IMR-90 (cell line): ENCODE measurements at regions not wholly inside any gene's neighbourhood (a gene's known extent, or its start where the extent isn't known, plus 50 kb on each side); places are given as distances from the start of the nearest gene placed in this dataset.

Experiments
- ATAC-seq: fragments of 200-7000 bp; cut with Tn5 transposase; 2 replicates; pipeline ENCODE4 v1.9.1; 2020; ENCODE audit warnings: low read depth, mild to moderate bottlenecking, moderate library complexity
- BruUV-seq: library from RNA; stranded (reverse); fragments of 400-500 nt; replicated peaks from 2 replicates; lab custom pipeline; 2021; lab: Mats Ljungman, UMichigan
- CTCF ChIA-PET: fragments of 300-600 bp; formaldehyde crosslinking; extraction: SDS; loops from one replicate; lab custom pipeline; 2021; ENCODE audit warnings: antibody characterized with exemption; lab: Yijun Ruan, JAX
- POLR2A ChIA-PET: fragments of 300-600 bp; sonication (Branson Sonifier 250); formaldehyde crosslinking; loops from one replicate; lab custom pipeline; 2022; ENCODE audit warnings: antibody characterized with exemption; ENCODE audit not compliant: unreplicated experiment; lab: Charles Lee
- DNase-seq: peaks from one replicate; pipeline ENCODE4 v3.0.0; 2013
- H2AFZ ChIP-seq: replicated peaks from 2 replicates; pipeline ENCODE3; 2013; ENCODE audit warnings: low read length, mild to moderate bottlenecking; ENCODE audit not compliant: poor library complexity
- H2AK5ac ChIP-seq: 2 replicates; pipeline ENCODE4 v1.6.1; 2013; ENCODE audit warnings: low read depth, low read length, inconsistent platforms
- H2AK9ac ChIP-seq: replicated peaks from 2 replicates; pipeline ENCODE3; 2013; ENCODE audit warnings: mild to moderate bottlenecking, low read depth, low read length, moderate library complexity; ENCODE audit not compliant: poor library complexity
- H2BK120ac ChIP-seq: 2 replicates; pipeline ENCODE4 v1.6.1; 2013; ENCODE audit warnings: low read depth, low read length, inconsistent platforms
- H2BK15ac ChIP-seq: 3 replicates; pipeline ENCODE4 v1.6.1; 2013; ENCODE audit warnings: low read depth, low read length, inconsistent platforms
- H2BK20ac ChIP-seq: 2 replicates; pipeline ENCODE4 v1.6.1; 2013; ENCODE audit warnings: low read depth, mild to moderate bottlenecking, inconsistent platforms, low read length, moderate library complexity
- H2BK5ac ChIP-seq: 2 replicates; pipeline ENCODE4 v1.6.1; 2013; ENCODE audit warnings: mild to moderate bottlenecking, low read depth, low read length, inconsistent platforms; ENCODE audit not compliant: poor library complexity, severe bottlenecking
- H3K14ac ChIP-seq: replicated peaks from 2 replicates; pipeline ENCODE4 v1.6.1; 2013; ENCODE audit warnings: low read depth, low read length, inconsistent platforms
- H3K18ac ChIP-seq: 2 replicates; pipeline ENCODE4 v1.6.1; 2013; ENCODE audit warnings: low read depth, low read length, control low read depth
- H3K23ac ChIP-seq: 2 replicates; pipeline ENCODE4 v1.6.1; 2013; ENCODE audit warnings: low read depth, low read length, inconsistent platforms
- H3K27ac ChIP-seq: 2 replicates; pipeline ENCODE4 v1.5.1; 2013; ENCODE audit warnings: mild to moderate bottlenecking, control low read depth, low read length; ENCODE audit not compliant: insufficient read depth
- H3K27me3 ChIP-seq: 2 replicates; pipeline ENCODE4 v1.6.1; 2013; ENCODE audit warnings: low read length; ENCODE audit not compliant: control insufficient read depth, insufficient read depth
- H3K36me3 ChIP-seq: 2 replicates; pipeline ENCODE4 v1.6.1; 2013; ENCODE audit warnings: low read length, mixed read lengths; ENCODE audit not compliant: control insufficient read depth, insufficient read depth
- H3K4ac ChIP-seq: 2 replicates; pipeline ENCODE4 v1.6.1; 2013; ENCODE audit warnings: low read depth, low read length, inconsistent platforms
- H3K4me1 ChIP-seq: 2 replicates; pipeline ENCODE4 v1.6.1; 2013; ENCODE audit warnings: low read length, mixed read lengths; ENCODE audit not compliant: control insufficient read depth, insufficient read depth
- H3K4me2 ChIP-seq: 2 replicates; pipeline ENCODE4 v1.6.1; 2013; ENCODE audit warnings: low read depth, mild to moderate bottlenecking, control low read depth, low read length, moderate library complexity
- H3K4me3 ChIP-seq: 2 replicates; pipeline ENCODE4 v1.5.1; 2013; ENCODE audit warnings: low read depth, mild to moderate bottlenecking, control low read depth, low read length, moderate library complexity; ENCODE audit not compliant: insufficient read depth
- H3K56ac ChIP-seq: 2 replicates; pipeline ENCODE4 v1.6.1; 2013; ENCODE audit warnings: low read length, inconsistent platforms; ENCODE audit not compliant: insufficient read depth; ENCODE audit errors: extremely low read depth
- H3K79me1 ChIP-seq, 2 experiments: 2 replicates each; pipeline ENCODE4 v1.6.1; 2013; ENCODE audit warnings: low read length in 2 of 2, inconsistent platforms in 1 of 2, low read depth in 1 of 2
- H3K9ac ChIP-seq: 2 replicates; pipeline ENCODE4 v1.6.1; 2013; ENCODE audit warnings: low read depth, low read length, control low read depth
- H3K9me1 ChIP-seq: 2 replicates; pipeline ENCODE4 v1.6.1; 2013; ENCODE audit warnings: low read length, inconsistent platforms; ENCODE audit not compliant: insufficient read depth
- H3K9me3 ChIP-seq: 2 replicates; pipeline ENCODE4 v1.6.1; 2013; ENCODE audit warnings: low read length; ENCODE audit not compliant: control insufficient read depth, insufficient read depth
- H4K20me1 ChIP-seq: 2 replicates; pipeline ENCODE4 v1.6.1; 2013; ENCODE audit warnings: low read length, inconsistent platforms; ENCODE audit not compliant: insufficient read depth
- H4K5ac ChIP-seq: 2 replicates; pipeline ENCODE4 v1.6.1; 2013; ENCODE audit warnings: mild to moderate bottlenecking, low read depth, low read length, control low read depth
- H4K8ac ChIP-seq, 2 experiments: 2 replicates each; pipeline ENCODE4 v1.6.1; 2013; ENCODE audit warnings: low read depth in 2 of 2, low read length in 2 of 2, control low read depth in 1 of 2, inconsistent platforms in 1 of 2
- H4K91ac ChIP-seq: 2 replicates; pipeline ENCODE4 v1.6.1; 2013; ENCODE audit warnings: low read depth, low read length, inconsistent platforms; ENCODE audit not compliant: insufficient read depth
- BHLHE40 ChIP-seq: fragments of 150-350 bp; IDR thresholded peaks from 2 replicates; pipeline ENCODE4 v1.6.1; 2016; ENCODE audit warnings: mild to moderate bottlenecking, low read depth, low read length
- MAZ ChIP-seq: IDR thresholded peaks from 2 replicates; pipeline ENCODE4 v1.6.1; 2012; ENCODE audit warnings: low read depth, mild to moderate bottlenecking, low read length, improper control_type of control experiment, moderate library complexity, borderline replicate concordance
- WGBS, 2 experiments: methylation state at CpG; one replicate each; pipeline versions ENCODE4 v1.1.5 to v1.1.7; 2013; ENCODE audit warnings: missing lambda C conversion rate in 2 of 2; ENCODE audit not compliant: insufficient read length in 1 of 2; ENCODE audit errors: extremely low coverage in 2 of 2; 5-methylcytosine and 5-hydroxymethylcytosine counted together
- dilution Hi-C: fragments of 300-500 bp; cut with HindIII; formaldehyde crosslinking; loops from one replicate; pipeline ENCODE4 v1.14.3; 2018; ENCODE audit warnings: low sequenced_read_pairs; ENCODE audit not compliant: unreplicated experiment
- in situ Hi-C: fragments of 300-500 bp; cut with MboI; formaldehyde crosslinking; loops from 3 replicates; pipeline ENCODE4 v1.14.3; 2019; ENCODE audit warnings: low sequenced_read_pairs, inconsistent platforms, mixed read lengths
- intact Hi-C: fragments of 100-400 bp; cut with micrococcal nuclease; formaldehyde crosslinking; loops from 2 replicates; pipeline ENCODE4 v1.10.0; 2022

GRCh38 chr21:35732788-35733187 is 327.5 kb downstream of the SETD4 start:
- no peak overlapping the region for H3K27ac ChIP-seq
- H3K4ac ChIP-seq = no peak overlapping the region
- H3K9me1 ChIP-seq = no peaks in the 10 kb centered on the region
- no peak overlapping the region for H3K23ac ChIP-seq
- H3K36me3 ChIP-seq = no peaks in the 10 kb centered on the region
- intact Hi-C loops = no loop called here
- no peak overlapping the region for H2AK5ac ChIP-seq
- no peak overlapping the region for H4K5ac ChIP-seq
- 0 out of 2 replicates have a peak, but pooled peaks cover 1% of the 10 kb centered on the region for H3K4me1 ChIP-seq
- H2BK5ac ChIP-seq = no peak overlapping the region
- H3K4me3 ChIP-seq = no peak overlapping the region
- ATAC-seq (no peak), DNase-seq (no peak)
- no peak overlapping the region for H4K91ac ChIP-seq
- no peak overlapping the region for H3K56ac ChIP-seq
- H4K20me1 ChIP-seq = no peaks in the 10 kb centered on the region
- no peaks in the 10 kb centered on the region for H3K79me1 ChIP-seq
- no peak overlapping the region for H2AK9ac ChIP-seq
- dilution Hi-C loops = no loop called here
- H3K18ac ChIP-seq = no peak overlapping the region
- BruUV-seq = no TSS peak
- no peak overlapping the region for H2BK20ac ChIP-seq
- POLR2A ChIA-PET = no interaction called here
- H2AFZ ChIP-seq = no peak overlapping the region
- 100% methylated on average over 5 of the region's 10 CpGs; no CpG with 5 or more reads in 1 of the 2 experiments for WGBS, 2 experiments
- no peak overlapping the region for H3K9ac ChIP-seq
- no peak overlapping the region for H4K8ac ChIP-seq
- H3K9me3 ChIP-seq = no peaks in the 10 kb centered on the region
- no peak overlapping the region for H2BK120ac ChIP-seq
- no peak overlapping the region for H3K4me2 ChIP-seq
- H2BK15ac ChIP-seq = no peak overlapping the region
- H3K27me3 ChIP-seq = peaks cover 9% of the 10 kb centered on the region
- TF ChIP-seq MAZ (no peak), BHLHE40 (no peak)
- in situ Hi-C loops = no loop called here
- H3K14ac ChIP-seq = no peak overlapping the region
- CTCF ChIA-PET = no interaction called here
